ENCODE measurements at regions not wholly inside any gene's neighbourhood (a gene's known extent, or its start where the extent isn't known, plus 50 kb on each side); places are given as distances from the start of the nearest gene placed in this dataset.

GRCh38 chr6:169079650-169080049 is 174.0 kb downstream of the THBS2 start:
- DNase-seq, result no peak

GRCh38 chr6:169078399-169079145 is 175.1 kb downstream of the THBS2 start:
- no peak for DNase-seq

- no peak for DNase-seq
Observed at GRCh38 chr6:169075915-169076654, 177.6 kb downstream of the THBS2 start.

GRCh38 chr6:169075211-169075914 is 178.3 kb downstream of the THBS2 start:
- no peak for DNase-seq

- DNase-seq, result no peak
Observed at GRCh38 chr6:169074526-169074925, 179.1 kb downstream of the THBS2 start.

GRCh38 chr6:169073311-169073710 is 180.3 kb downstream of the THBS2 start:
- DNase-seq, result no peak

- no peak for DNase-seq
Observed at GRCh38 chr6:169072127-169073042, 181.3 kb downstream of the THBS2 start.

GRCh38 chr6:169071394-169071793 is 182.3 kb downstream of the THBS2 start:
- no peak for DNase-seq

GRCh38 chr6:169070506-169071176 is 183.0 kb downstream of the THBS2 start:
- DNase-seq, result no peak

GRCh38 chr6:169069356-169069755 is 184.3 kb downstream of the THBS2 start:
- DNase-seq, result no peak

- no peak for DNase-seq
Observed at GRCh38 chr6:169064194-169064593, 189.5 kb downstream of the THBS2 start.

- no peak for DNase-seq
Observed at GRCh38 chr6:169062272-169062671, 191.4 kb downstream of the THBS2 start.

- no peak for DNase-seq
Observed at GRCh38 chr6:169058634-169059033, 195.0 kb downstream of the THBS2 start.

GRCh38 chr6:169052462-169052861 is 201.2 kb downstream of the THBS2 start:
- no peak for DNase-seq

GRCh38 chr6:169051371-169051770 is 202.3 kb downstream of the THBS2 start:
- no peak for DNase-seq

- no peak for DNase-seq
Observed at GRCh38 chr6:169048865-169049205, 204.8 kb downstream of the THBS2 start.

- DNase-seq, result no peak
Observed at GRCh38 chr6:169048185-169048864, 205.3 kb downstream of the THBS2 start.

GRCh38 chr6:169047345-169047744 is 206.3 kb downstream of the THBS2 start:
- no peak for DNase-seq

- DNase-seq, result no peak
Observed at GRCh38 chr6:169046483-169047192, 207.0 kb downstream of the THBS2 start.

- DNase-seq, result no peak
Observed at GRCh38 chr6:169046021-169046420, 207.6 kb downstream of the THBS2 start.

GRCh38 chr6:169045486-169045885 is 208.2 kb downstream of the THBS2 start:
- no peak for DNase-seq

Measured in NCI-H2171 (cell line).